ENCODE measurements at regions not wholly inside any gene's neighbourhood (a gene's known extent, or its start where the extent isn't known, plus 50 kb on each side); places are given as distances from the start of the nearest gene placed in this dataset.
"Not testable (repeated sequence)": the region's sequence is repeated elsewhere in the genome, so short reads cannot be mapped to it uniquely, and the experiment has no call there.

DNA sequence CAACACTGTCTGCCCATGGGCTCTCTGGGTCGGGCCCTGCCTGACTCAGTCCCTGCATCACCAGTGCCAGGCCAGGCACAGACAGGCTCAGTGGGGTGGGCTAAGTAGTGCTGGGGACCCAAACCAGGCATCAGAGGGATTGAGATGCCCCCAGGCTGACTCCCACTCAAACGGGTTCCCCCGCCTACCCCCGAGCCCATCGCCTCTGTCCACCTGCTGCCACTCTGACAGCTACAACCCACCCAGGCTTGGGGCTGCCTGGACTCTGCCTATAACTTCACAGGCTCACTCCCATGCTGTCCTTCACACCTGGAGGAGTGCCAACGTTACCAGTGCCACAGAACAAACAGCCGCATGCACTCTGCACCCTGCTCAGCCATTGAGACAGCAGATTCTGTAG lies 186.1 kb upstream of the FOXD4L5 start:
- DNase-seq; H3K27ac Mint-ChIP-seq (ENCODE audit: unreplicated experiment); H3K9me3 Mint-ChIP-seq (ENCODE audit: low read depth, unreplicated experiment); H3K4me3 Mint-ChIP-seq (ENCODE audit: low read depth, unreplicated experiment); CTCF ChIA-PET; intact Hi-C loops (cut with micrococcal nuclease; ENCODE audit: unreplicated experiment); H3K4me1 Mint-ChIP-seq (ENCODE audit: low read depth, unreplicated experiment); H3K27me3 Mint-ChIP-seq (ENCODE audit: unreplicated experiment); H3K36me3 Mint-ChIP-seq (ENCODE audit: insufficient read depth, unreplicated experiment); BruUV-seq (replicated peaks): not testable (repeated sequence)

GRCh38 chr9:65466911-65467734 lies 182.1 kb upstream of the FOXD4L5 start:
- DNase-seq; H3K27ac Mint-ChIP-seq (ENCODE audit: unreplicated experiment); CTCF ChIA-PET; BruUV-seq (replicated peaks); H3K36me3 Mint-ChIP-seq (ENCODE audit: insufficient read depth, unreplicated experiment); H3K27me3 Mint-ChIP-seq (ENCODE audit: unreplicated experiment); H3K4me1 Mint-ChIP-seq (ENCODE audit: low read depth, unreplicated experiment); H3K4me3 Mint-ChIP-seq (ENCODE audit: low read depth, unreplicated experiment); intact Hi-C loops (cut with micrococcal nuclease; ENCODE audit: unreplicated experiment): not testable (repeated sequence)
- peaks cover 21% of the 10 kb centered on the region for H3K9me3 Mint-ChIP-seq (ENCODE audit: low read depth, unreplicated experiment)

- peaks cover 22% of the 10 kb centered on the region for H3K9me3 Mint-ChIP-seq (ENCODE audit: low read depth, unreplicated experiment)
- BruUV-seq (replicated peaks) = not testable (repeated sequence)
These were observed 180.4 kb upstream of the FOXD4L5 start for GRCh38 chr9:65465246-65465895.

GRCh38 chr9:65462476-65462875 lies 177.5 kb upstream of the FOXD4L5 start:
- CTCF ChIA-PET; intact Hi-C loops (cut with micrococcal nuclease; ENCODE audit: unreplicated experiment); H3K4me3 Mint-ChIP-seq (ENCODE audit: low read depth, unreplicated experiment); H3K27me3 Mint-ChIP-seq (ENCODE audit: unreplicated experiment); BruUV-seq (replicated peaks); H3K36me3 Mint-ChIP-seq (ENCODE audit: insufficient read depth, unreplicated experiment); H3K4me1 Mint-ChIP-seq (ENCODE audit: low read depth, unreplicated experiment); DNase-seq; H3K27ac Mint-ChIP-seq (ENCODE audit: unreplicated experiment): not testable (repeated sequence)
- H3K9me3 Mint-ChIP-seq (ENCODE audit: low read depth, unreplicated experiment) = peaks cover 22% of the 10 kb centered on the region

More at GRCh38 chr9:65465246-65465895, 180.4 kb upstream of the FOXD4L5 start:
- CTCF ChIA-PET; H3K4me1 Mint-ChIP-seq (ENCODE audit: low read depth, unreplicated experiment); intact Hi-C loops (cut with micrococcal nuclease; ENCODE audit: unreplicated experiment); H3K36me3 Mint-ChIP-seq (ENCODE audit: insufficient read depth, unreplicated experiment); DNase-seq; H3K4me3 Mint-ChIP-seq (ENCODE audit: low read depth, unreplicated experiment); H3K27me3 Mint-ChIP-seq (ENCODE audit: unreplicated experiment); H3K27ac Mint-ChIP-seq (ENCODE audit: unreplicated experiment): not testable (repeated sequence)

- no peak for DNase-seq
- H3K27me3 Mint-ChIP-seq (ENCODE audit: unreplicated experiment) = no peaks in the 10 kb centered on the region
- H3K4me1 Mint-ChIP-seq (ENCODE audit: low read depth, unreplicated experiment) = no peaks in the 10 kb centered on the region
- CTCF ChIA-PET = no interaction called here
- no peak overlapping the region for H3K27ac Mint-ChIP-seq (ENCODE audit: unreplicated experiment)
- H3K9me3 Mint-ChIP-seq (ENCODE audit: low read depth, unreplicated experiment) = peaks cover 20% of the 10 kb centered on the region
- H3K4me3 Mint-ChIP-seq (ENCODE audit: low read depth, unreplicated experiment) = no peak overlapping the region
- TF ChIP-seq, protein P1, sequence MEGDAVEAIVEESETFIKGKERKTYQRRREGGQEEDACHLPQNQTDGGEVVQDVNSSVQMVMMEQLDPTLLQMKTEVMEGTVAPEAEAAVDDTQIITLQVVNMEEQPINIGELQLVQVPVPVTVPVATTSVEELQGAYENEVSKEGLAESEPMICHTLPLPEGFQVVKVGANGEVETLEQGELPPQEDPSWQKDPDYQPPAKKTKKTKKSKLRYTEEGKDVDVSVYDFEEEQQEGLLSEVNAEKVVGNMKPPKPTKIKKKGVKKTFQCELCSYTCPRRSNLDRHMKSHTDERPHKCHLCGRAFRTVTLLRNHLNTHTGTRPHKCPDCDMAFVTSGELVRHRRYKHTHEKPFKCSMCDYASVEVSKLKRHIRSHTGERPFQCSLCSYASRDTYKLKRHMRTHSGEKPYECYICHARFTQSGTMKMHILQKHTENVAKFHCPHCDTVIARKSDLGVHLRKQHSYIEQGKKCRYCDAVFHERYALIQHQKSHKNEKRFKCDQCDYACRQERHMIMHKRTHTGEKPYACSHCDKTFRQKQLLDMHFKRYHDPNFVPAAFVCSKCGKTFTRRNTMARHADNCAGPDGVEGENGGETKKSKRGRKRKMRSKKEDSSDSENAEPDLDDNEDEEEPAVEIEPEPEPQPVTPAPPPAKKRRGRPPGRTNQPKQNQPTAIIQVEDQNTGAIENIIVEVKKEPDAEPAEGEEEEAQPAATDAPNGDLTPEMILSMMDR (IDR thresholded peaks at IDR 0.05; ENCODE audit: unreplicated experiment) = no peak
- no peaks in the 10 kb centered on the region for H3K36me3 Mint-ChIP-seq (ENCODE audit: insufficient read depth, unreplicated experiment)
- intact Hi-C loops (cut with micrococcal nuclease; ENCODE audit: unreplicated experiment) = no loop called here
- BruUV-seq (replicated peaks) = no TSS peak
These were observed 174.8 kb upstream of the FOXD4L5 start for GRCh38 chr9:65459756-65460320.

- TF ChIP-seq, protein P1 (IDR thresholded peaks at IDR 0.05; ENCODE audit: unreplicated experiment) = no peak
- Mint-ChIP-seq H3K36me3 (ENCODE audit: insufficient read depth, unreplicated experiment) (no peaks in the 10 kb centered on the region), H3K4me1 (ENCODE audit: low read depth, unreplicated experiment) (no peaks in the 10 kb centered on the region), H3K9me3 (ENCODE audit: low read depth, unreplicated experiment) (peaks cover 12% of the 10 kb centered on the region), H3K4me3 (ENCODE audit: low read depth, unreplicated experiment) (no peak overlapping the region), H3K27ac (ENCODE audit: unreplicated experiment) (no peak overlapping the region), H3K27me3 (ENCODE audit: unreplicated experiment) (no peaks in the 10 kb centered on the region)
- intact Hi-C loops (cut with micrococcal nuclease; ENCODE audit: unreplicated experiment) = no loop called here
- no TSS peak for BruUV-seq (replicated peaks)
- DNase-seq = no peak
- CTCF ChIA-PET = no interaction called here
These were observed 174.0 kb upstream of the FOXD4L5 start for GRCh38 chr9:65458992-65459391.

Measured in Calu3 (cell line).